ENCODE measurements at regions not wholly inside any gene's neighbourhood (a gene's known extent, or its start where the extent isn't known, plus 50 kb on each side); places are given as distances from the start of the nearest gene placed in this dataset.

DNA sequence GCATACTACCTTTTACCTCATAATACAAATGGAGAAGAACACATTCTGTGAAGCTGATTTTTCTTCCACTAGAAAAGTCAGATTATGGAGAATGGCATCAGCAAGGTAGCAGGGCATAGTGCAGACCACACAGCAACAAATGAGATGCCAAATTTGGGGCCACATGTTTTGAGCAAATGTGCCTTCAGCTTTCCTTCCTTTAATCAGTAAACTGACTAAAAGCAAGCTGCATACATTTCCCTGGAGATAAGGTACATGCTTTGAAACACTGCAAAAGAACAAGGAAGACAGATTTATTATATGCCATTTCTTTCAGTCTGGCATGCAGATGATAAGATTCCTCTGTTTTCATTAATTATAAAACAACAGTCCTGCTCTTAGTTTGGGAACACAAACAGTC, 67.1 kb upstream of the GUCY1A1 start (continued):
- TF ChIP-seq, protein P1, sequence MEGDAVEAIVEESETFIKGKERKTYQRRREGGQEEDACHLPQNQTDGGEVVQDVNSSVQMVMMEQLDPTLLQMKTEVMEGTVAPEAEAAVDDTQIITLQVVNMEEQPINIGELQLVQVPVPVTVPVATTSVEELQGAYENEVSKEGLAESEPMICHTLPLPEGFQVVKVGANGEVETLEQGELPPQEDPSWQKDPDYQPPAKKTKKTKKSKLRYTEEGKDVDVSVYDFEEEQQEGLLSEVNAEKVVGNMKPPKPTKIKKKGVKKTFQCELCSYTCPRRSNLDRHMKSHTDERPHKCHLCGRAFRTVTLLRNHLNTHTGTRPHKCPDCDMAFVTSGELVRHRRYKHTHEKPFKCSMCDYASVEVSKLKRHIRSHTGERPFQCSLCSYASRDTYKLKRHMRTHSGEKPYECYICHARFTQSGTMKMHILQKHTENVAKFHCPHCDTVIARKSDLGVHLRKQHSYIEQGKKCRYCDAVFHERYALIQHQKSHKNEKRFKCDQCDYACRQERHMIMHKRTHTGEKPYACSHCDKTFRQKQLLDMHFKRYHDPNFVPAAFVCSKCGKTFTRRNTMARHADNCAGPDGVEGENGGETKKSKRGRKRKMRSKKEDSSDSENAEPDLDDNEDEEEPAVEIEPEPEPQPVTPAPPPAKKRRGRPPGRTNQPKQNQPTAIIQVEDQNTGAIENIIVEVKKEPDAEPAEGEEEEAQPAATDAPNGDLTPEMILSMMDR (conservative IDR thresholded peaks at IDR 0.05; ENCODE audit: low read depth in 2 of 2), result no peak
- TF ChIP-seq, protein P2, sequence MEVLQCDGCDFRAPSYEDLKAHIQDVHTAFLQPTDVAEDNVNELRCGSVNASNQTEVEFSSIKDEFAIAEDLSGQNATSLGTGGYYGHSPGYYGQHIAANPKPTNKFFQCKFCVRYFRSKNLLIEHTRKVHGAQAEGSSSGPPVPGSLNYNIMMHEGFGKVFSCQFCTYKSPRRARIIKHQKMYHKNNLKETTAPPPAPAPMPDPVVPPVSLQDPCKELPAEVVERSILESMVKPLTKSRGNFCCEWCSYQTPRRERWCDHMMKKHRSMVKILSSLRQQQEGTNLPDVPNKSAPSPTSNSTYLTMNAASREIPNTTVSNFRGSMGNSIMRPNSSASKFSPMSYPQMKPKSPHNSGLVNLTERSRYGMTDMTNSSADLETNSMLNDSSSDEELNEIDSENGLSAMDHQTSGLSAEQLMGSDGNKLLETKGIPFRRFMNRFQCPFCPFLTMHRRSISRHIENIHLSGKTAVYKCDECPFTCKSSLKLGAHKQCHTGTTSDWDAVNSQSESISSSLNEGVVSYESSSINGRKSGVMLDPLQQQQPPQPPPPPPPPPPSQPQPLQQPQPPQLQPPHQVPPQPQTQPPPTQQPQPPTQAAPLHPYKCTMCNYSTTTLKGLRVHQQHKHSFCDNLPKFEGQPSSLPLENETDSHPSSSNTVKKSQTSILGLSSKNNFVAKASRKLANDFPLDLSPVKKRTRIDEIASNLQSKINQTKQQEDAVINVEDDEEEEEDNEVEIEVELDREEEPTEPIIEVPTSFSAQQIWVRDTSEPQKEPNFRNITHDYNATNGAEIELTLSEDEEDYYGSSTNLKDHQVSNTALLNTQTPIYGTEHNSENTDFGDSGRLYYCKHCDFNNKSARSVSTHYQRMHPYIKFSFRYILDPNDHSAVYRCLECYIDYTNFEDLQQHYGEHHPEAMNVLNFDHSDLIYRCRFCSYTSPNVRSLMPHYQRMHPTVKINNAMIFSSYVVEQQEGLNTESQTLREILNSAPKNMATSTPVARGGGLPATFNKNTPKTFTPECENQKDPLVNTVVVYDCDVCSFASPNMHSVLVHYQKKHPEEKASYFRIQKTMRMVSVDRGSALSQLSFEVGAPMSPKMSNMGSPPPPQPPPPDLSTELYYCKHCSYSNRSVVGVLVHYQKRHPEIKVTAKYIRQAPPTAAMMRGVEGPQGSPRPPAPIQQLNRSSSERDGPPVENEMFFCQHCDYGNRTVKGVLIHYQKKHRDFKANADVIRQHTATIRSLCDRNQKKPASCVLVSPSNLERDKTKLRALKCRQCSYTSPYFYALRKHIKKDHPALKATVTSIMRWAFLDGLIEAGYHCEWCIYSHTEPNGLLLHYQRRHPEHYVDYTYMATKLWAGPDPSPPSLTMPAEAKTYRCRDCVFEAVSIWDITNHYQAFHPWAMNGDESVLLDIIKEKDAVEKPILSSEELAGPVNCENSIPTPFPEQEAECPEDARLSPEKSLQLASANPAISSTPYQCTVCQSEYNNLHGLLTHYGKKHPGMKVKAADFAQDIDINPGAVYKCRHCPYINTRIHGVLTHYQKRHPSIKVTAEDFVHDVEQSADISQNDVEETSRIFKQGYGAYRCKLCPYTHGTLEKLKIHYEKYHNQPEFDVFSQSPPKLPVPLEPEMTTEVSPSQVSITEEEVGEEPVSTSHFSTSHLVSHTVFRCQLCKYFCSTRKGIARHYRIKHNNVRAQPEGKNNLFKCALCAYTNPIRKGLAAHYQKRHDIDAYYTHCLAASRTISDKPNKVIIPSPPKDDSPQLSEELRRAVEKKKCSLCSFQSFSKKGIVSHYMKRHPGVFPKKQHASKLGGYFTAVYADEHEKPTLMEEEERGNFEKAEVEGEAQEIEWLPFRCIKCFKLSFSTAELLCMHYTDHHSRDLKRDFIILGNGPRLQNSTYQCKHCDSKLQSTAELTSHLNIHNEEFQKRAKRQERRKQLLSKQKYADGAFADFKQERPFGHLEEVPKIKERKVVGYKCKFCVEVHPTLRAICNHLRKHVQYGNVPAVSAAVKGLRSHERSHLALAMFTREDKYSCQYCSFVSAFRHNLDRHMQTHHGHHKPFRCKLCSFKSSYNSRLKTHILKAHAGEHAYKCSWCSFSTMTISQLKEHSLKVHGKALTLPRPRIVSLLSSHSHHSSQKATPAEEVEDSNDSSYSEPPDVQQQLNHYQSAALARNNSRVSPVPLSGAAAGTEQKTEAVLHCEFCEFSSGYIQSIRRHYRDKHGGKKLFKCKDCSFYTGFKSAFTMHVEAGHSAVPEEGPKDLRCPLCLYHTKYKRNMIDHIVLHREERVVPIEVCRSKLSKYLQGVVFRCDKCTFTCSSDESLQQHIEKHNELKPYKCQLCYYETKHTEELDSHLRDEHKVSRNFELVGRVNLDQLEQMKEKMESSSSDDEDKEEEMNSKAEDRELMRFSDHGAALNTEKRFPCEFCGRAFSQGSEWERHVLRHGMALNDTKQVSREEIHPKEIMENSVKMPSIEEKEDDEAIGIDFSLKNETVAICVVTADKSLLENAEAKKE (CRISPR knock-in tag; IDR thresholded peaks at IDR 0.05), result no peak

DNA sequence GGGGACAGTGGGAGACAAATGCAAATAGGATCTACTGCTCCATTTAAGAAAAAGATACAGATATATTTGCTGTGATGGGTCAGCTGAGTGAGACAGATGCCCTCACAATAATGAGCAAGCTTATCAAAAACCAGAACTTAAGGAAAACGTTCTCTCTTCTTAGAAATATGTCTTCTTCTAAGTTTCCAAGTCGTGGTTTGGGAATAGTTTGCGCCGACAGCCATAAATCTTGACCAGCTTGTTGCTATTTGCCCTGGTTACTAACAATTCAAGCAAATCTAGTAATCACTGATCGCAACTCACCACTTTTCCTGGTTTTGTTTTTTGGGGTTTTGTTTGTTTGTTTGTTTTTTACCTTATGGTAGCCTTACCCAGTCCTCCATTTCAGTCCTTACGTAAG, 67.6 kb upstream of the GUCY1A1 start:
- Mint-ChIP-seq H3K4me3 (no peak overlapping the region), H3K36me3 (ENCODE audit: low read depth) (no peaks in the 10 kb centered on the region), H3K4me1 (no peaks in the 10 kb centered on the region), H3K9me3 (no peaks in the 10 kb centered on the region), H3K27ac (no peak overlapping the region), H3K27me3 (ENCODE audit: insufficient read depth, low read depth, poor library complexity) (no peaks in the 10 kb centered on the region)
- Histone ChIP-seq H2AFZ (peak overlapping the region; percentile 59; the same call in 1 of the 2 replicates), H3K27me3 (ENCODE audit: insufficient read depth) (no peaks in the 10 kb centered on the region), H3F3A (replicated peaks; ENCODE audit: low read depth) (no peaks in the 10 kb centered on the region), H3K4me1 (ENCODE audit: insufficient read depth) (no peaks in the 10 kb centered on the region), H3K4me3 (no peak overlapping the region), H3K27ac (ENCODE audit: low read depth) (no peak overlapping the region), H3K79me2 (replicated peaks; ENCODE audit: insufficient read depth) (no peaks in the 10 kb centered on the region), H4K20me1 (replicated peaks; ENCODE audit: insufficient read depth) (no peaks in the 10 kb centered on the region), H3K4me2 (no peak overlapping the region), H3K36me3 (ENCODE audit: insufficient read depth) (no peaks in the 10 kb centered on the region), H3K9me2 (ENCODE audit: insufficient read depth) (no peaks in the 10 kb centered on the region)
- DNase-seq (ENCODE audit: low spot score), result no peak
- no peak for ATAC-seq
- no peak for TF ChIP-seq CREB1 (CRISPR knock-in tag; IDR thresholded peaks at IDR 0.05; ENCODE audit: low read depth)
- TF ChIP-seq ZNF114 (CRISPR knock-in tag; IDR thresholded peaks at IDR 0.05), result no peak
- no peak for TF ChIP-seq EZH2phosphoT487 (IDR thresholded peaks at IDR 0.05; ENCODE audit: unreplicated experiment)
- TF ChIP-seq, protein P3, sequence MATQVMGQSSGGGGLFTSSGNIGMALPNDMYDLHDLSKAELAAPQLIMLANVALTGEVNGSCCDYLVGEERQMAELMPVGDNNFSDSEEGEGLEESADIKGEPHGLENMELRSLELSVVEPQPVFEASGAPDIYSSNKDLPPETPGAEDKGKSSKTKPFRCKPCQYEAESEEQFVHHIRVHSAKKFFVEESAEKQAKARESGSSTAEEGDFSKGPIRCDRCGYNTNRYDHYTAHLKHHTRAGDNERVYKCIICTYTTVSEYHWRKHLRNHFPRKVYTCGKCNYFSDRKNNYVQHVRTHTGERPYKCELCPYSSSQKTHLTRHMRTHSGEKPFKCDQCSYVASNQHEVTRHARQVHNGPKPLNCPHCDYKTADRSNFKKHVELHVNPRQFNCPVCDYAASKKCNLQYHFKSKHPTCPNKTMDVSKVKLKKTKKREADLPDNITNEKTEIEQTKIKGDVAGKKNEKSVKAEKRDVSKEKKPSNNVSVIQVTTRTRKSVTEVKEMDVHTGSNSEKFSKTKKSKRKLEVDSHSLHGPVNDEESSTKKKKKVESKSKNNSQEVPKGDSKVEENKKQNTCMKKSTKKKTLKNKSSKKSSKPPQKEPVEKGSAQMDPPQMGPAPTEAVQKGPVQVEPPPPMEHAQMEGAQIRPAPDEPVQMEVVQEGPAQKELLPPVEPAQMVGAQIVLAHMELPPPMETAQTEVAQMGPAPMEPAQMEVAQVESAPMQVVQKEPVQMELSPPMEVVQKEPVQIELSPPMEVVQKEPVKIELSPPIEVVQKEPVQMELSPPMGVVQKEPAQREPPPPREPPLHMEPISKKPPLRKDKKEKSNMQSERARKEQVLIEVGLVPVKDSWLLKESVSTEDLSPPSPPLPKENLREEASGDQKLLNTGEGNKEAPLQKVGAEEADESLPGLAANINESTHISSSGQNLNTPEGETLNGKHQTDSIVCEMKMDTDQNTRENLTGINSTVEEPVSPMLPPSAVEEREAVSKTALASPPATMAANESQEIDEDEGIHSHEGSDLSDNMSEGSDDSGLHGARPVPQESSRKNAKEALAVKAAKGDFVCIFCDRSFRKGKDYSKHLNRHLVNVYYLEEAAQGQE (IDR thresholded peaks at IDR 0.05; ENCODE audit: unreplicated experiment), result no peak
- TF ChIP-seq ZNF331 (CRISPR knock-in tag; IDR thresholded peaks at IDR 0.05; ENCODE audit: low read depth), result no peak

Measured in GM23338 (cell line).